Mesothelial cell of epicardium (in vitro differentiated cells): ENCODE measurements at regions not wholly inside any gene's neighbourhood (a gene's known extent, or its start where the extent isn't known, plus 50 kb on each side); places are given as distances from the start of the nearest gene placed in this dataset.

Experiments
- DNase-seq, 2 experiments: peaks; one replicate each; pipeline ENCODE4 v3.0.0; 2021; ENCODE audit warnings: low spot score in 2 of 2; ENCODE audit not compliant: unreplicated experiment in 2 of 2
- H3K27ac Mint-ChIP-seq: 2 replicates; pipeline ENCODE4 v1.8.0; 2021; ENCODE audit warnings: mixed read lengths
- H3K27me3 Mint-ChIP-seq: 2 replicates; pipeline ENCODE4 v1.8.0; 2021; ENCODE audit warnings: low read depth, mixed read lengths
- H3K36me3 Mint-ChIP-seq: 2 replicates; pipeline ENCODE4 v1.8.0; 2021; ENCODE audit warnings: mixed read lengths
- H3K4me1 Mint-ChIP-seq: 2 replicates; pipeline ENCODE4 v1.8.0; 2021; ENCODE audit warnings: mixed read lengths
- H3K4me3 Mint-ChIP-seq: 2 replicates; pipeline ENCODE4 v1.8.0; 2021; ENCODE audit warnings: mild to moderate bottlenecking, moderate library complexity, mixed read lengths
- H3K9me3 Mint-ChIP-seq: 2 replicates; pipeline ENCODE4 v1.8.0; 2021; ENCODE audit warnings: mixed read lengths
- TF ChIP-seq, protein P1 (sequence below): fragments of 200-600 bp; sonication (generic); IDR thresholded peaks from one replicate; pipeline ENCODE4 v1.5.0; 2021; ENCODE audit warnings: antibody characterized with exemption; ENCODE audit not compliant: unreplicated experiment

DNA sequence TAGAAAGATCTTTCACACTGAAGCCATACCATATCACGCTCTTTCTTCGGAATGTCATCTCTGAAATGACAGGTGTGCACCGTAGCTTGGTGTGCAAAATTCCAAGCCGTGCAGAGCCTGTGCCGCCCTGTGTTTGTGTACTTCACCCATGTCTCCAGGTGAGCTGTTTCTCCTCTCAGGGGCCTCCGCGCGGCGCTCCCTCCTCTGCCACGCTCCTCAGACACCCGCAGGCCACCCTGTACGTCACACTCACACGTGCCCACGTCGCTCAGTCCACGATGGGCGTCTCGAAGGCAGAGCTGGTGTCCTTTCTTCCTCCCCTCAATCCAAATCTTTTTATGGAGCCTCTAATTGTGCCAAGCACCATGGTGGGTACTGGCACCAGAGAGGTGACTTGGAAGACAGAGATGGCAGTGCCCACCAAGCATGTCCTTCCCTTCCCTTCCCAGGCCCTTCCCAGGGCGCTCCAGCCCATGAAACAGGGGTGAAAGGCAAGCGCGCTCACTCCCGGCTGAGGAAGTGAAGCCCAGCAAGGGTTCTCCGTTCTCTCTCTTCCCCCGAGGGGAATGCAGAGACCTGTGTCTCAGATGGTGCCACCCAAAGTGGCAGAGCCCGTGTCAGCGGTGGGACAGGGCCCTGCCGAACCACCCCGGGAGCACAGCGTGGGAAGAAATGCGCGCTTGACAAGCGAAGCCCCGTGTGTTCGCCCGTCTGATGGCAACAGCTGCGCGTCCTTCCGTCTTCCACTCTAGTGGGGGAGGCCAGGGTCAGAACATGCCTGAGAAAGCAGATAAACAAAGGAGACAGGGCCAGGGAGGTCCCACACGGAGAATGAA, 292.5 kb upstream of the SHH start:
- peaks cover 5% of the 10 kb centered on the region for H3K27me3 Mint-ChIP-seq
- TF ChIP-seq, protein P1, sequence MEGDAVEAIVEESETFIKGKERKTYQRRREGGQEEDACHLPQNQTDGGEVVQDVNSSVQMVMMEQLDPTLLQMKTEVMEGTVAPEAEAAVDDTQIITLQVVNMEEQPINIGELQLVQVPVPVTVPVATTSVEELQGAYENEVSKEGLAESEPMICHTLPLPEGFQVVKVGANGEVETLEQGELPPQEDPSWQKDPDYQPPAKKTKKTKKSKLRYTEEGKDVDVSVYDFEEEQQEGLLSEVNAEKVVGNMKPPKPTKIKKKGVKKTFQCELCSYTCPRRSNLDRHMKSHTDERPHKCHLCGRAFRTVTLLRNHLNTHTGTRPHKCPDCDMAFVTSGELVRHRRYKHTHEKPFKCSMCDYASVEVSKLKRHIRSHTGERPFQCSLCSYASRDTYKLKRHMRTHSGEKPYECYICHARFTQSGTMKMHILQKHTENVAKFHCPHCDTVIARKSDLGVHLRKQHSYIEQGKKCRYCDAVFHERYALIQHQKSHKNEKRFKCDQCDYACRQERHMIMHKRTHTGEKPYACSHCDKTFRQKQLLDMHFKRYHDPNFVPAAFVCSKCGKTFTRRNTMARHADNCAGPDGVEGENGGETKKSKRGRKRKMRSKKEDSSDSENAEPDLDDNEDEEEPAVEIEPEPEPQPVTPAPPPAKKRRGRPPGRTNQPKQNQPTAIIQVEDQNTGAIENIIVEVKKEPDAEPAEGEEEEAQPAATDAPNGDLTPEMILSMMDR: no peak
- no peaks in the 10 kb centered on the region for H3K9me3 Mint-ChIP-seq
- H3K27ac Mint-ChIP-seq: no peak overlapping the region
- no peaks in the 10 kb centered on the region for H3K36me3 Mint-ChIP-seq
- H3K4me3 Mint-ChIP-seq: no peak overlapping the region
- H3K4me1 Mint-ChIP-seq: no peaks in the 10 kb centered on the region
- DNase-seq: no peak

DNA sequence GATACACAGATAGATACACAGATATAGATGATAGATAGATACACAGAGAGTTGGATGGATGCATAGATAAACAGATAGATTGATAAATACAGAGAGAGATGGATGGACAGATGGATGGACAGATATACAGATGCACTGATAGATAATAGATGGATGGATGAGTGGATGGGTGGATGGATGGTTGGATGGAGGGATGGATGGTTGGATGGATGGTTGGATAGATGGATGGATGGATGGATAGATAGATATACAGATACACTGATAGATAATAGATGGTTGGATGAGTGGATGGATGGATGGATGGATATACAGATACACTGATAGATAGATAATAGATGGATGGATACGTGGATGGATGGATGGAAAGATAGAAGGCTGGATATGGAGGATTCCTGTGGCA, 290.0 kb upstream of the SHH start:
- peaks cover 8% of the 10 kb centered on the region for H3K27me3 Mint-ChIP-seq
- no peaks in the 10 kb centered on the region for H3K4me1 Mint-ChIP-seq
- H3K9me3 Mint-ChIP-seq: no peaks in the 10 kb centered on the region
- H3K36me3 Mint-ChIP-seq: no peaks in the 10 kb centered on the region
- DNase-seq: no peak
- no peak overlapping the region for H3K4me3 Mint-ChIP-seq
- no peak overlapping the region for H3K27ac Mint-ChIP-seq
- TF ChIP-seq, protein P1: no peak

DNA sequence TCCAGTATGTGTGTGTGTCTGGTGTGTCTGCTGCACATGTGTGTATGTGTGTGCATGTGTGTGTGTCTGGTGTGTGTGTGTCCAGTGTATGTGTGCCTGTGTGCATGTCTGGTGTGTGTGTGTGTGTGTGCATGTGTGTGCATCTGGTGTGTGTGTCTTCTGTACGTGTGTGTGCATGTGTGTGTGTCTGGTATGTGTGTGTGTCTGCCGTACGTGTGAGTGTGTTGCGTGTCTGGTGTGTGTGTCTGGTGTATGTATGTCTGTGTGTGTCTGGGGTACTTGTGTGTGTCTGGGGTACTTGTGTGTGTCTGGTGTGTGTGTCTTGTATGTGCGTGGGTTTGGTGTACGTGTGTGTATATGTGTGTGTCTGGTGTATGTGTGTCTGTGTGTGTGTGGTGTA, 289.1 kb upstream of the SHH start:
- TF ChIP-seq, protein P1: no peak
- Mint-ChIP-seq H3K9me3 (no peaks in the 10 kb centered on the region), H3K4me1 (no peaks in the 10 kb centered on the region), H3K36me3 (no peaks in the 10 kb centered on the region), H3K27ac (no peak overlapping the region), H3K4me3 (no peak overlapping the region), H3K27me3 (peaks cover 8% of the 10 kb centered on the region)
- DNase-seq: no peak

- H3K27me3 Mint-ChIP-seq: peaks cover 8% of the 10 kb centered on the region
- TF ChIP-seq, protein P1: no peak
Measured at GRCh38 chr7:156100086-156100485, 287.8 kb upstream of the SHH start.

DNA sequence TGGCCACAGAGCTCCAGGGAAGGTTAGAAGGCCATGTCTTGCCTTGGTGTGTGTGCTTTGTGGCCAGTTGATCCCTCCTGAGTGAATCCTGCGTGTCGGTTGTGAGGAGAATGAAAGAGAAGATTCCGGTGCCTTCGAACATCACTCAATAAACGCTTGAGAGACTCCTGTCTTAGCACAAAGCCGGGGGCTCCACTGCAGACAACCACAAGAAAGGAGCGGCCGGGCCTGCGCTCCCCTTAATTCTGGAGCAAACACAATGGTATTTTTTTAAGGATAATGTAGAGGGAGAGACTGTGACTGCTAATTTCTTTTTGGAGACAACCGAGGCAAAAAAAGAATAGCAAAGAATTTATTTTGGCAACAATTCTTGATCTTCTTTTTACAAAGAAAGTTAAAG, 286.8 kb upstream of the SHH start:
- no peaks in the 10 kb centered on the region for H3K4me1 Mint-ChIP-seq
- TF ChIP-seq, protein P1: no peak
- H3K9me3 Mint-ChIP-seq: no peaks in the 10 kb centered on the region
- H3K27me3 Mint-ChIP-seq: peaks cover 4% of the 10 kb centered on the region
- DNase-seq: no peak
- no peak overlapping the region for H3K4me3 Mint-ChIP-seq
- H3K27ac Mint-ChIP-seq: no peak overlapping the region
- H3K36me3 Mint-ChIP-seq: no peaks in the 10 kb centered on the region

More at GRCh38 chr7:156100086-156100485, 287.8 kb upstream of the SHH start:
- no peak for DNase-seq
- Mint-ChIP-seq H3K4me1 (no peaks in the 10 kb centered on the region), H3K36me3 (no peaks in the 10 kb centered on the region), H3K27ac (no peak overlapping the region), H3K4me3 (no peak overlapping the region), H3K9me3 (no peaks in the 10 kb centered on the region)
